NCI-H524 treated with DMSO at 0.1 percent for 48 hours (cell line): ENCODE measurements at regions not wholly inside any gene's neighbourhood (a gene's known extent, or its start where the extent isn't known, plus 50 kb on each side); places are given as distances from the start of the nearest gene placed in this dataset.

Source experiments
- DNase-seq: peaks from one replicate; lab custom pipeline; 2025; lab: John Stamatoyannopoulos, UW

- no peak for DNase-seq
These were observed 803.9 kb downstream of the C4orf33 start for GRCh38 chr4:129899849-129900248.

GRCh38 chr4:129900430-129900953, 804.5 kb downstream of the C4orf33 start:
- DNase-seq: no peak

GRCh38 chr4:129901205-129901604, 805.3 kb downstream of the C4orf33 start:
- DNase-seq: no peak

DNA sequence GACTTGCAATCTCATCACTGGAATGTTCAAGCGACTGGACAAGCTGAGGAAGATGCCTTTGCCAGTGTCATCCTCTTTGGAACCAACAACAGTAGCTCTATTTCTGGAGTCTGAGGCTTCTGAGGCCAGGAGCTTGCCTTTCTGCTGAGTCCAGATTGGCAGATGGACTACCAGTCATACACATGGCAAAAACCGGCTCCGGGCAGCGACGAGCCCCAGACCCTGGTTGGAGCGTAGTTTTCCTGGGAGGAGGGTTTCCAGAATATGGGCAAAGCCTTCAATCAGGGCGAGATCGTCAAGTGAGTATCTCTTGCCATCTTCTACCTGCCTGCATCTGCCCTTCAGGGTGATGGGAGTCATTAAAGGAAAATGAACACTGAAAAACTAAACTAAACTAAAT, 807.9 kb downstream of the C4orf33 start:
- DNase-seq: no peak

DNA sequence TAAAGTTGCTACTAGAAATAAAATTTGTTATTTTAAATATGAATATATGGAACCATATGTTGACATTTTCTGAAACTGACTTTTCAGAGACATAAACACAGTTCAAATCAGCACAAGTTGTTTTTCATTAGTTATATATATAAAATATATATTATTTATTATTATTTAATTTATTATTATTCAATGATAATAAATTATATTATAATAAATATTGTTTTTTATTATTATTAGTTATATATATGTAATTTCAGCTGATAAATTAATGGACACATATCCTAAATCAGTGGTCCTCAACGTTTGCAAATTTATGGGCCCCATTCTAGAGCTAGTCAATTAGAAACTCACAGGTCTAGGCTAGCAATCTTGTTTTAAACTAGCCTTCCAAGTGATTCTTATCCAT, 809.3 kb downstream of the C4orf33 start:
- DNase-seq: no peak

GRCh38 chr4:129908117-129908516, 812.2 kb downstream of the C4orf33 start:
- DNase-seq: no peak

DNA sequence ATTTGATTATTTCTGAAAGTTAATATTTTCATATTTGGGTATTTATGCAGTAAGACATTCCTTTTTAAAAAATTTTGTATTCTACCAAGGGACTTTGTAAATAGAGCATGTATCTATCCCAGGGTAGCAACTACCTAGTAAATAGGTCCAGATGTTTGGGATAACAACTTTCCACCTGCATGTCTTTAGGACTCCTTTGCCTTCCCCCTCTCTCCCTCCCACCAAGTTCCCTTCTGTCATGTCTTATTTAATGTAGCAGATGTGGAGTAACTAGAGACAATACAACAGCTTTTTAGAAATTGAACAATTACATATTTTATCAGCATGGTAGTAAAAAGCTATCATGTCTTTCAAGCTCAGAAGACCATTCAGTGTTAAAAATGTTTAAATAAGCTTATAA, 821.0 kb downstream of the C4orf33 start:
- DNase-seq: no peak

DNA sequence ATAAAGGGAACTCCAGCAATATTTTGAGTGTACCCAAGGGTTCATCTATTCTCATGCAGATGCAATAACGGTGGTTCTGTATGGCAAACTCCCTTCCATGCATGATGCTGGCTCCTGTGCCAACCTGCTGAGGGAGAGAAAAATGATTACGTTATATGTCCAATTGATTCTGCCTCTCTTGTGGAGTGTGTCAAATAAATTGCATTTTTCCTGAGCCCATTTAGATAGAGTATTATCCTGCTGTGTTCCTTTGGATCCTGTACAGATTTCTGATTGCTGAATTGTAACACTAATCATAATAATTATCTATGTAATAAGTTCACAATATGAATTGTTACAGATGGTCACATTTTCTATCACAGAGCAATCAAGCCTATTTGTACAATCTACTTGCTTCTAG, 821.7 kb downstream of the C4orf33 start:
- DNase-seq: no peak

DNA sequence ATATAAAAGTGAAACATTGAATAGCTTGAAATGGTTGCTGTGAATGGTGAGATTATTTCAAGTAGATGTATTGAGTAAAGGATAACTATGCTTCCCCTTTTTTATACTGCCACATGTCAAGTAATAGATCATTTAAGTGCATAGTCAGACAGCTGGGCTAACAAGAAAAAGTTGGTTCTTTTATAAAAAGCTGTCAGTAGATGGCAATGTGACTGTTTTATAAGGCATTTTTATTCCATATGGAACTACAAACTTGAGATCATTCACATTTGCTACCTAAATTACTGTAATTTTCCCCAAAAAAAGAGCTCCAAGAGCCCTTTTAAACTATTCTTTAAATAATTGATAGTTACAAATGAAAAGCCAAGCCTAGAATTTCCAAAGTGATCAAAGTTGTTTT, 831.0 kb downstream of the C4orf33 start:
- DNase-seq: no peak

GRCh38 chr4:129929052-129929451, 833.1 kb downstream of the C4orf33 start:
- DNase-seq: no peak

DNA sequence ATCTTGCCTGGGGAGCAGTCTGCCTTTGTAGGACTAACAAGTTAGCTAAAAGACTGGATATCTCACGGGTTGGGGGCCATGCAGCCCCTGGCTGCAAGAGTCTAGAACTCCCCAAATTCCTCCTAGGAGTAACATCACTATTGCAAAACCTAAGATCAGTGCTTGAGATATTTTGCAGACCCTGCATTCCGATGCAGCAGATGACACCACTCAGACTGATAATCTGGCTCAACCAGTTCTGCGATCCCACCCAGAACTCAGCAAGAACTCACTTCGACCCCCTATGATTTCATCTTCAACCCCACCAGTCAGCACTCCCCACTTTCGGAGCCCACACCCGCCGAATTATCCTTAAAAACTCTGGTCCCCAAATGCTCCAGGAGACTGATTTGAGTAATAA, 834.0 kb downstream of the C4orf33 start:
- DNase-seq: no peak

- DNase-seq: no peak
These were observed 854.3 kb downstream of the C4orf33 start for GRCh38 chr4:129950217-129950616.

DNA sequence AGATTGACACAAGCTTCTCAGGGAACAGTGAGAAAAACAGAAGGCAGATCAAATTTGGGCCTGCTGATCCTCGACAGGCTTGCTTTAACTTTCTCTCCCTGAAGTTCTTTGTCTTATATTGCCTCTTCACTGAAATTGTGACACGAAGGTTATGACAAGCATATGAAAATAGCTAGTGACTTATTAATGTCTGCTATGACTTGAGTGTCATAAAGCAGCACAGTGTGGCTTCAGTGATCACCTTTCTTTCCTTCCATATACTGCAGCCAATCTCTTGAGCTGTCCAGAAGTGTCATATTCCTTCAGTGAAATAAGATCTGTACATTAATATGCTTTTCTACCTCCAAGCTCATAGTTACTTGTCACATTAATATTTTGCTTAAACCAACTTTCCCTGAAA, 870.2 kb downstream of the C4orf33 start:
- no peak for DNase-seq

DNA sequence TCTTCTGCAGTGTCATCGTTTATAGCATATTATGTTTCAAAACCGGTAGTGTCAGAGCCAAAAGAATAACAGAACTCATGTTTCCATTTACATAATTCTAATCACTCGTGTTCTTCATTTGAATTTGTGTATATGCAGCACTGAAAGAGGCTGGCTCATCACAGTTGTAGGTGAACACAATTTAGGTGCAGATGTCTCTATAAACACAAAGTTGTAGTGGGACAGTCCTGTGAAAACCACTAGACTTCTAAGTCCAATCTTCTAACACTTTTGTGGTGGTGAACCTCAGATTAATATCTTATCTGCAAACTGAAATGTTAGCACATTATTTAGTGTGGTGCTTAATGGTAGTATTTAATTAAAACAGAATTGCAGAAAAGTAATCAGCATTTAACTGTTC, 872.4 kb downstream of the C4orf33 start:
- no peak for DNase-seq

- no peak for DNase-seq
These were observed 872.8 kb downstream of the C4orf33 start for GRCh38 chr4:129968778-129969177.

DNA sequence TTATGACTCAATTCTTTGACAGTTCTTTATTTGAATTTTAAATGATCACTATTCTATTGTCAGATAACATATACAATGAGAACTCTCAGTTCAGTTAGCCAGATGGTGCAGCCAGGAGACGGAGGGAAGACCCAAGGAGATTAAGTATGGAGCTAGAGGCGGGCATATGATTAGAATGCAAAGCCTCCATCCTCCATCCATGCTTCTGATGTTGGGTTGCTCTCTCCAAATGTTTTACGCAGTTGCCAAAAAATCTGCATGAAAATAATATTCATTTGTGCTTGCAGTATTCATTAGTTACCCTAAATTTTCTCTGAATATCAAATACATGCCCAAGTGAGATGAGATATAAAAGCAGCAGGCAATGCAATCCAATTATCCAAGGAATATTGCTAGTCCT, 874.8 kb downstream of the C4orf33 start:
- DNase-seq: no peak

GRCh38 chr4:129971419-129971818, 875.5 kb downstream of the C4orf33 start:
- DNase-seq: no peak

DNA sequence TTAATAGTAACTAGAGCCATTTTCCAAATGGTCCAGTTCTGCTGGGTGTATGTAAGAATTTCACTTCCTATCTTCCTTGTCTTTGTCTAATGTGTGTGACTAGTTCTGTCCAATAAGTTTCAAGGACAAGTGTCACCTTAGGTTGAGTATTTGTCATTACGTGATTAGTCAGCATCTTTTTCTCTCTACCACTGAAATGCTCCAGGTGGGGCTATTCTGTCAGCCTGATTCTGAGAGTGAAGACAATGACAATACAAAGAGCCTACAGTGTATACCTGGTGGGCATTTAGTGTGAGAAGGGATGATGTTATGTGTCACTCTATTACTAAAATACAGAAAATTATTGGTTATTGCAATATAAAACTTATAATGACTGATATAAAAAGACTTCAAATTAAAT, 876.3 kb downstream of the C4orf33 start:
- no peak for DNase-seq

DNA sequence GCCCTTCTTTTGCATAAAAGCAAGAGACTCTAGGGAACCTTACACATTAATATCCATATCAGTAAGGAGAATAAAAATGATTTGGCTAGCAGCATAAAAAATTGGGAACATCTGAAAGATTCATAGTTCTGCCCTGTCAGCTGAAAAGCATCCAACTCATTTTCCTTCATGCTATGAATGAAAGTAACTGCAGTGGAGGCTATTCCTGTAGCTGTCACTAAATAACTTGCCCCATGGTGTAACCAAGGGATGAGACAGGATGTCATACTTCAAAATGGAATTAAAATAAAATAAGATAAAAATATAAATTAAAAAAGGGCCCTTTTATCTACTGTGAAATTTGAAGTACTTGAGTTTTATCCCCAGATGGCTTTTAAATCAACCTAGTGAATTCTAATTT, 878.8 kb downstream of the C4orf33 start:
- no peak for DNase-seq

DNA sequence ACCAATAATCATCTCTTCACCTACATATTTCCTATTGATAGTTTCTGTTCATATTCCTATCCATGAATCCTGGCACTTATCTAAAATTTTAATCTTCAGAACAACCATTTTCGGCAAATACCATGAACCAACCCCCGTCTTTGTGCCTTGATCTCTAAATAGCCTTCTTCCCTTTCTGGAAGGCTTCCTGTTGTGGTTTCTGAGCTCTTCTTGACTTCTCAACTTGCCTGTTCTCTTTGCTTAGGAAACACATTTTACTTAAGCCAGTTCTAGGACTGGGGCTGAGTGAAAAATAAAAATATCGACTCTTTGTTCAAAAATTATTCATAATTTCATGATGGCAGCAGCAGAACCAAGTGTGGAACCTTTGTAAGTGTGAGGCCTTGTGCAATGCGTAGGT, 882.4 kb downstream of the C4orf33 start:
- DNase-seq: no peak

- DNase-seq: no peak
These were observed 893.0 kb downstream of the C4orf33 start for GRCh38 chr4:129988957-129989356.

DNA sequence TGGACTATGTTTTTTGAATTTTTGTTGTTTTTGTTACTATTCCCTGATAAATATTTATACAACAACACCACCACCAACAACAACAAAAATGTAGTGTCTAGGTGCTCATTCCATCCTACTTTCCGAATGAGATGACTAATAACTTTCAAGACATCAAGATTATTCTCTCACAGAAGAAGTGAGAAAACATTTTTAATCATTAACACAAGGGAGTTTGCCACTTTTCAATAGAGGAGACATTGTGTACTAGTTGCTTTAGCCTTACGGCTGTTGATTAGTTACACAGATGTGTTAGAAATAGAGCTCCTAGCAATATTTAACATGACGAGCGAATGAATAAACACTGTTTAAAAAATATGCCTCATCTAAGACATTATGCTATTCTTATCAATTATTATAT, 898.8 kb downstream of the C4orf33 start:
- no peak for DNase-seq

DNA sequence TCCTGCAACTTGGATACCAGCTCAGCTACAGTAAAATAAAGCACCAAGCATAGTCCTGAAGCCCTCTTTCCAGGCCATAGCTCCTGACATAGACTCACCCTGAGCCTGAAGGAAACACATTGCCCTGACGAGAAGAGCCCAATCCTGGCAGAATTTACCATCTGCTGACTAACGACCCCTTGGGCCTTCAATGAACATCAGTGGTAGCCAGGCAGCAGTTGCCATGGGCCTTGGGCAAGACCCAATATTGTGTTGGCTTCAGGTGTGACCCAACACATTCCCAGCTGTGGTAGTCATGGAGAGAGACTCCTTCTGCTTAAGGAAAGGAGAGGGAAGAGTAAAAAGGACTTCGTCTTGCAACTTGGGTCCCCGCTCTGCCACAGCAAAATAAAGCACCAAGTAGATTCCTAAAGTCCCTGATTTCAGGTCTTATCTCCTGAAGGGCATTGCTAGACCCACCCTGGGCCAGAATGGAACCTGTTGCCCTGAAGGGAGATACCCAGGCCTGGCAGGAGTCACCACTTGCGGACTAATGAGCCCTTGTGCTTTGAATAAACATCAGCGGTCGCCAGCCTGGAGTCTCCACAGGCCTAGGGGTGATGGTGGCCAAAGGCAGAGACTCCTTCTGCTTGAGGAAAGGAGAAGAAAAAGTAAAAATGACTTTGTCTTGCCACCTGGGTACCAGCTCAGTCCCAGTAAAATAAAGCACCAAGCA, 902.6 kb downstream of the C4orf33 start:
- DNase-seq: no peak

- DNase-seq: no peak
These were observed 903.2 kb downstream of the C4orf33 start for GRCh38 chr4:129999156-129999555.
